ENCODE measurements at regions not wholly inside any gene's neighbourhood (a gene's known extent, or its start where the extent isn't known, plus 50 kb on each side); places are given as distances from the start of the nearest gene placed in this dataset.
"Not testable (repeated sequence)": the region's sequence is repeated elsewhere in the genome, so short reads cannot be mapped to it uniquely, and the experiment has no call there.

DNA sequence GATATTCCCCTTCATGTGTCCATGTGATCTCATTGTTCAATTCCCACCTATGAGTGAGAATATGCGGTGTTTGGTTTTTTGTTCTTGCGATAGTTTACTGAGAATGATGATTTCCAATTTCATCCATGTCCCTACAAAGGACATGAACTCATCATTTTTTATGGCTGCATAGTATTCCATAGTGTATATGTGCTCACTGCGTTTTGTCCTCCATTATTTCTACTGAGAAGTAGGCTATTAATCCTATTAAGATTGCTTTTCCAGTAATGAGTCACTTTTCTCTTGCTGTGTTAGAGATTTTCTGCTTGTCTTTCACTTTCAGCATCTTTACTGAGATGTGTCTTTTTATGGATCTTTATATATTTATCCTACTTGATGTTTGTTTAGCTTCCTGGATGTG is 492.1 kb downstream of the SUCLG1 start:
- TF ChIP-seq, protein P1, sequence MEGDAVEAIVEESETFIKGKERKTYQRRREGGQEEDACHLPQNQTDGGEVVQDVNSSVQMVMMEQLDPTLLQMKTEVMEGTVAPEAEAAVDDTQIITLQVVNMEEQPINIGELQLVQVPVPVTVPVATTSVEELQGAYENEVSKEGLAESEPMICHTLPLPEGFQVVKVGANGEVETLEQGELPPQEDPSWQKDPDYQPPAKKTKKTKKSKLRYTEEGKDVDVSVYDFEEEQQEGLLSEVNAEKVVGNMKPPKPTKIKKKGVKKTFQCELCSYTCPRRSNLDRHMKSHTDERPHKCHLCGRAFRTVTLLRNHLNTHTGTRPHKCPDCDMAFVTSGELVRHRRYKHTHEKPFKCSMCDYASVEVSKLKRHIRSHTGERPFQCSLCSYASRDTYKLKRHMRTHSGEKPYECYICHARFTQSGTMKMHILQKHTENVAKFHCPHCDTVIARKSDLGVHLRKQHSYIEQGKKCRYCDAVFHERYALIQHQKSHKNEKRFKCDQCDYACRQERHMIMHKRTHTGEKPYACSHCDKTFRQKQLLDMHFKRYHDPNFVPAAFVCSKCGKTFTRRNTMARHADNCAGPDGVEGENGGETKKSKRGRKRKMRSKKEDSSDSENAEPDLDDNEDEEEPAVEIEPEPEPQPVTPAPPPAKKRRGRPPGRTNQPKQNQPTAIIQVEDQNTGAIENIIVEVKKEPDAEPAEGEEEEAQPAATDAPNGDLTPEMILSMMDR (IDR thresholded peaks at IDR 0.05): not testable (repeated sequence)
- TF ChIP-seq POLR2A (IDR thresholded peaks at IDR 0.05): not testable (repeated sequence)

Measured in breast epithelium (tissue), 3 donors.